ENCODE measurements at regions not wholly inside any gene's neighbourhood (a gene's known extent, or its start where the extent isn't known, plus 50 kb on each side); places are given as distances from the start of the nearest gene placed in this dataset.
"Not testable (repeated sequence)": the region's sequence is repeated elsewhere in the genome, so short reads cannot be mapped to it uniquely, and the experiment has no call there.

DNA sequence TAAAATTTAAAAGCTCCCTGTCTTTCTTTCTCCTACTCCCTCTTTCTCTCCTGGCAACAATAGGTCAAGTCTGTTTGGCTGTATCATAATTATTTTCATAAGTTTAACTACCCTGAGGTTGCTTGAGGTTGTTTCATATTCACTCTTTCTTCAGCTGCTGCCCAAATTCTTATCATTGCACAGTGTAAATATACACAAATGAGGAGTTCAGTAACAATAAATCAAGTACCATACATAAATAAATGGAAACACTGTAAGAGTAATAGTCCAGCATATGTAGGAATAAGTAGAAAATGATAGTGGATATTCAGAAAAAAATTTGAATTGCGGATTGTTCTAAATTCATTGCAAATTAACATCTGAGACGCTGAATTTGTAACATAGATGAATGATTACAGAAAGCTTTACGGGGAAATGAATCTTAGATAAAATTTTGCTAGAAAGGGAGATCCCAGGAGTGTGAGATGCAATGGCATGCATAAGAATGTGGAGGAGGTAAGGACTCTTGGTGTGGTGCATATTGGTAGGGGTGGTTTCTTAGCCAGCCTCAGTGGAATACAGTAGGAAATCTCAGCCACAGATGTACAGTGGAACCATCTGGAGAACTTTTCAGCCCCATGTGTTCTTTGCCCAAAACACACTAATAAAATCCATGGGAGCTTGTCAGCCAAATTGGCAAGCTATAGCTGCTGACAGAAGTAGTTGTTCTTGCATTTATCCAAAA lies 480.7 kb downstream of the HTR1B start:
- DNase-seq (ENCODE audit: low spot score): no peak

DNA sequence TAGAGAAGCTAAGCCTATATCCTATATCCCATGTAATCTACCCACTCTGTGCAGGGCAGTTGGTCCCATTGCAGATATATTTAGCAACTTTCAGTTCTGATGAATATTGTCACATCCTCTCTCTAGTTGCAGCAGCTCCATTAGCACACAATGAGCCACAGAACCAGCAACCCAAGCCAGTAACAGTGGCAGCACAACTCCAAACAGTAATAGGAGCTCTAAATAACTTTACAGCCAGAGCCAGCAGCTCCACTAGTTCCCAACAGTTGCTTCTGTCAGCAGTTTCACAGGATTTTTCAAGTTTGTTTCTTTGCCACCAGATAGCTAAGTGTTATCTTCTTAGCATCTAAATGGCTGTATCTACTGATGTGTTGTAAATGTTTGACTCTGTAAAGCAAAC lies 490.8 kb downstream of the HTR1B start:
- DNase-seq (ENCODE audit: low spot score): peak; percentile 47

DNA sequence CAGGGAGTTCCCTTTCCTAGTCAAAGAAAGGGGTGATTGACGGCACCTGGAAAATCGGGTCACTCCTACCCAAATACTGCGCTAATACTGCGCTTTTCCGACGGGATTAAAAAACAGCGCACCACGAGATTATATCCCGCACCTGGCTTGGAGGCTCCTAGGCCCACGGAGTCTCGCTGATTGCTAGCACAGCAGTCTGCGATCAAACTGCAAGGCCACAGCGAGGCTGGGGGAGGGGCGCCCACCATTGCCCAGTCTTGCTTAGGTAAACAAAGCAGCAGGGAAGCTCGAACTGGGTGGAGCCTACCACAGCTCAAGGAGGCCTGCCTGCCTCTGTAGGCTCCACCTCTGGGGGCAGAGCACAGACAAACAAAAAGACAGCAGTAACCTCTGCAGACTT lies 504.1 kb downstream of the HTR1B start:
- not testable (repeated sequence) for DNase-seq (ENCODE audit: low spot score)

DNA sequence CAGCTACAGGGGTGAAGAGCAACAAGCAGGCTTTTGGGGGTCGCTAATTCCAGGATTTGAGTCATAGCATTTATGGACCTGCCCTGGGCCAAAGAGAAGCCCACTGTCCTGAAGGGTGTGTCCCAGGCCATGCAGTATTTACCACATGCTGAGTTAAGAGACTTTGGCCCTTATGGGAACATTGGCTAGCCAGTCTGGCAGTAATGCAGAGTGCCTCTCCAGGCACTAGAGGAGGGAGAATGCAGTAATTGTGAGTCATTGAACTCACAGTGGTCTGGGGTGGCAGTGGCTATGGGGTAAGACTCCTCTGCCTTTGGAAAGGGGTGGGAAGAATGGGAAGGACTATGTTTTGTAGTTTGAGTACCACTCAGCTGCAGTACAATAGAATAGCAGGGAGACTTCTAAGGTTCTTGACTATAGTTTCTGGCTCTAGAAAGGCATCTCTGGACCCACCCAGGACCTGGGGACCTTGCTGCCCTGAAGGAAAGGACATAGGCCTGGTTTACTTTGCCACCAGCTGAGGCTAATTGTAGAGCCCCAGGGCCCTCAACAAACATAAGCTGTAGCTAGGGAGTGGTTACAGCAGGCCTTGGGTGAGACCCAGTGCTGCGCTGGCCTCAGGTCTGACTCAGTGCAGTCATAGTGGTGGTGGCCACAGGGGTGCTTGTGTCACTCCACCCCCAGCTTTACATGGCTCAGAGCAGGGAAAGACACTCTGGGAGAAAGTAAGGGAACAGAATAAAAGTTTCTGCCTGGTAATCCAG lies 520.9 kb downstream of the HTR1B start:
- no peak for DNase-seq (ENCODE audit: low spot score)

DNA sequence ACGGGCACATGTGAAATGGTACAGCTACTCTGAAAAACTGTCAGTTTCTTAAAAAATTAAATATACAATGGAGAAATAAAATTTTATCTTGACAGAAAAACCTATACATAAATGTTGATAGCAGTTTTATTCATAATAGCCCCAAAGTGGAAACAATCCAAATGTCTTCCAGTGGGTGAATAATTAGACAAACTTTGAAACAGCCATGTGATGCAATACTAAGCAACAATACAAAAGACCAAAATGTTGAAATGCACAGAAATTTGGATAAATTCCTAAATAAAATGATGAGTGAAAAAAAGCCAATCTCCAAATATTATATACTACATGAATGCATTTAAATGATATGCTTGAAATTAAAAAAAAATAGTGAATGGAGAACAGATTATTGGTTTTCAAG lies 523.1 kb downstream of the HTR1B start:
- no peak for DNase-seq (ENCODE audit: low spot score)

DNA sequence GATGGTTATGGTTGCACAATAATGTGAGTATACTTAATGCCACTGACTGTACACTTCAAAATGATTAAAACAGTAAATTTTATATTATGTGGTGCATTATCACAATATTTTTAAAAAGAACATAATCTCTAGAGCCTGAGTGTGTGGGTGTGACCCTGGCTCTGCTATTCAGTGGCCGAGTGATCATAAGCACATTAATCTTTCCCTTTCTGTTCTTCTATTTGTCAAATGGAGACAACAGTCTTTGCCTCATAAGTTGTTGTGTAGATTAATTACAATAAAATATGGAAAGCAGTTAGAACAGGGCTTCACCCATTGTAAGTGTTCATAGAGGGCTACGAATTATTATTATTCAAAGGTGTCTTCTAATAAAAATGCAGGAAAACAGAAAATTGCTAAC lies 548.6 kb downstream of the HTR1B start:
- no peak for DNase-seq (ENCODE audit: low spot score)

DNA sequence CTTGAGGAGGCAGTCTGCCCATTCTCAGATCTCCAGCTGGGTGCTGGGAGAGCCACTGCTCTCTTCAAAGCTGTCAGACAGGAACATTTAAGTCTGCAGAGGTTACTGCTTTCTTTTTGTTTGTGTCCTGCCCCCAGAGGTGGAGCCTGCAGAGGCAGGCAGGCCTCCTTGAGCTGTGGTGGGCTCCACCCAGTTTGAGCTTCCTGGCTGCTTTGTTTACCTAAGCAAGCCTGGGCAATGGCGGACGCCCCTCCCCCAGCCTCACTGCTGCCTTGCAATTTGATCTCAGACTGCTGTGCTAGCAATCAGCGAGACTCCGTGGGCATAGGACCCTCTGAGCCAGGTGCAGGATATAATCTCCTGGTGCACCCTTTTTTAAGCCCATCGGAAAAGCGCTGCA lies 557.8 kb downstream of the HTR1B start:
- DNase-seq (ENCODE audit: low spot score): not testable (repeated sequence)

DNA sequence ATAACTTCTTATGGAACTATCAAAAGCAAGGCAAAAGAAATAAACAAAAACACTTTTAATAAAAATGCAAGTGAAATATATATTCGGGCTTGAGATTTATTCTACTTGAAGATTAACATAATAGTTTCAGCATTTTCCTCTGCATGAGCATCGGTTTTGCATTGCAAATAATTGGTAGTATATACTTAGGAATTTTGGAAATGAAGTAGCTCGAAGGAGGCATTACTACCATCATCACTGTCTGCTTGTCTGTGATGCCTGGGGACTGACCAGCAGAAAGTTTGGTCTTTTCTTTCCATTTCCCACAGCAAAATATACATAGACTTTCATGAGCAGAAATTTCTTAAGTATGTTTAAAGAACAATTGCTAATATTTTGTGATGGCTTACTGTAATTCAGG lies 570.7 kb downstream of the HTR1B start:
- DNase-seq (ENCODE audit: low spot score): no peak

DNA sequence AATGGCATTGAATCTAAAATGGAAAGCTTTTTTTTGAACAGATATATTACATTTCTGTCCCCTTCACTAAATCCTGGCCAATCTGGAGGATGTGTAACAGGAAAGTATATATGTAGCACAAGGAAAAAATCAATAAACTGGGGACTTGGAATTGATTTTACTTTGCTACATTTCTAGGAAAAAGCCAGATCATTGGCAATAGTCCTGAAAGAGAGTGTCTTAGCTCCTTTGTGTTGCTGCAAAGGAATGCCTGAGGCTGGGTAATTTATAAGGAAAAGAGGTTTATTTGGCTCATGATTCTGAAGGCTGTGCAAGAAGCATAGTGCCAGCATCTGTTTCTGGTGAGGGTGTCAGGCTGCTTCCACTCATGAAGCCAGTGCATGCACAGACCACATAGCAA lies 574.9 kb downstream of the HTR1B start:
- DNase-seq (ENCODE audit: low spot score): no peak

DNA sequence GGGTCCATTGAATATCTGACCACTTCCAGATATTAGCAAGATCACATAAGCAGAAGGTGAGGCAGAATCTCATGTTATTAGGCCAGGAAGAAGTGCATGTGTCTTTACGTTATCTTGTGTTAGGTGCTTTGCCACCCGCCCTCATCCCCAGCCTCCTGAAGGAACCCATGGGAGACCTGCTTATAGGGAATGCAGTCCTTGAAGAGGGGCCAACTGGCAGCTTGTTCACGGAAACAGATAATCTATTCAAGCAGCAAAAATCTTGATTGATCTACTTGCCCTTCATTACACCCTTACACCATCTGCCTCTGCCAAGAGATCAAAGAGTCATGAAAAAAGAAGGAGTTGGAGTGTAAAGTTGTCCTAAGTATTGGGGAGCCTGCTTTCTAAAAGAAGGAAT lies 576.4 kb downstream of the HTR1B start:
- no peak for DNase-seq (ENCODE audit: low spot score)

DNA sequence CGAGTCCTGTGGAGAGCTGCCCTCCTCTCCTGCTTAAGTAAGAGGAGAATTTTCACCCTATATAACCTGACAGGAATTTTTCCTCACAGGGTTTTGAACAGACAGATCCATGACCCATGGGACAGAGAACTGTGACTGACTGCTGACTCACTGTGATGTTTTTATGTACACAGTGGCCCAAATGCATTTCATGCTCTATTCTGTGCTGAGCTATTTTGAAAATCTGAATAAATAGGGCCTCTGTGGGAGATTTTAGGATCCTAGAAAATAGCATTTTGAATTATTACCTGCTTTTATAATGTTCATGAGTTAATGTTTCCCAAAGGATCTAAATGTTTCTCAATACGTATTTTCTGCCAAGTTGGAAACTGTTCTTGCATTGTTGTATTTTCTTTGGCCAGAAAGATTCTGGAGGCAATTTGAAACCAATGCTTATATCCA lies 577.4 kb downstream of the HTR1B start:
- DNase-seq (ENCODE audit: low spot score): no peak

DNA sequence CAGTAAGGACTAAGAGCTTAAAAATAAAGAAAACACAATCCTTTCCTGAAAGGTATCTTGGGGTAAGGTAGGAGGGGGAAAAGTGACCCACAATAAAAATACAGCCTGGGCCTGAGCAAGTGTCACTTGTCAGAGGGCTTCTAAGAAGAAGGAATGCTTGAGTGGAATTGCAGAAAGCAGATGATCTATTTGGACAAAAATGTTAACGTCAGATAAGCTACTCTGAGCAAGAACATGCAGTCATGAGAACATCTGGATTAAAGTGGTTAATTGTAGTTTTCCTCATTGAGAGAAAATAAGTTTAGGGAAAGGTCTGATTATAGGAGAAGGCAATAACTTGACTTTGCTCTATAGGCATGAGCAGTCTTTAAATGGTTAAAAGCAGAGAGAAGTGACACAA lies 581.9 kb downstream of the HTR1B start:
- DNase-seq (ENCODE audit: low spot score): no peak

DNA sequence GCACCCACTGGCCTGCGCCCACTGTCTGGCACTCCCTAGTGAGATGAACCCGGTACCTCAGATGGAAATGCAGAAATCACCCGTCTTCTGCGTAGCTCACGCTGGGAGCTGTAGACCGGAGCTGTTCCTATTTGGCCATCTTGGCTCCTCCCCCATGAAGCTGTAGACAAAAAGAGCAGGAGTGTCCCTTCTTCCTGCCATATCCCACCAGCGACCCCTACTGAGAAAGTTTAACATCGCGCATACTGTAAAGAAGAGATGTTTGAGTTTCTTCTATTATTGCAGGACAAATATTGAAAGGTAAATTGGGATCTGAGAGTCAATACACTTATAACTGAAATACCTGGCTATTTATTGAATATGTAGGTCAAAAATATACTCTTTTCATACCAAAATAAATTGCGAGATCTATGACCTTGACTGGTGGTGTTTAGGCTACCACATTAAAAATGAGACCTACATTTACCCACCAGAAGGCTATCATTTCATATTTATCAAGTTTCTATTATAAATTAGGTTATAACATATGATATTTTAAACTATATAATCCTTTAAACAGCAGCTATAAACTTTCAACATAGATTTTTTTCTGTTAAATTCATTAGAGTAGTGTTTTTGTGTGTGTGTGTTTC lies 586.3 kb downstream of the HTR1B start:
- DNase-seq (ENCODE audit: low spot score): no peak

DNA sequence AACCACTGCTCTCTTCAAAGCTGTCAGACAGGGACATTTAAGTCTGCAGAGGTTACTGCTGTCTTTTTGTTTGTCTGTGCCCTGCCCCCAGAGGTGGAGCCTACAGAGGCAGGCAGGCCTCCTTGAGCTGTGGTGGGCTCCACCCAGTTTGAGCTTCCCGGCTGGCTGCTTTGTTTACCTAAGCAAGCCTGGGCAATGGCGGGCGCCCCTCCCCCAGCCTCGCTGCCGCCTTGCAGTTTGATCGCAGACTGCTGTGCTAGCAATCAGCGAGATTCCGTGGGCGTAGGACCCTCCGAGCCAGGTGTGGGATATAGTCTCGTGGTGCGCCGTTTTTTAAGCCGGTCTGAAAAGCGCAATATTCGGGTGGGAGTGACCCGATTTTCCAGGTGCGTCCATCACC lies 586.9 kb downstream of the HTR1B start:
- DNase-seq (ENCODE audit: low spot score): not testable (repeated sequence)

DNA sequence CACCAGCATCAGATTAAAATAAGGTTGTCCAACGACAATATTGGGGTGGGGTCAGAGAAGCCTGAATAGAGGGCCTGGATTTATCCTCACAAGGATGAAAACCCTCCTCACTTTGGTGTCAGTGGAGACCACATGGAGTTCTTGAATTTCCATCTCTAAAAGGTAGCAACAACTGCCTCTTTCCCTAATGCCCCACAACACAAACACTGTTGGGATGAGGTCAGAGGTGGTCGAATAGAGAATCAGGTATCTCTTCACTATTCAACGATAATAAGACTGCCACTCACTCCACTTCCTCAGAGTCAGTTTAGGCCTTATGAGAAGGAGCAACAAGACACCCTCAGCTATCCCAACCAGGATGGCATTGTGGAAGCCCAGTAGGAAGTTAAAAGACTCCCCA lies 596.1 kb downstream of the HTR1B start:
- no peak for DNase-seq (ENCODE audit: low spot score)

DNA sequence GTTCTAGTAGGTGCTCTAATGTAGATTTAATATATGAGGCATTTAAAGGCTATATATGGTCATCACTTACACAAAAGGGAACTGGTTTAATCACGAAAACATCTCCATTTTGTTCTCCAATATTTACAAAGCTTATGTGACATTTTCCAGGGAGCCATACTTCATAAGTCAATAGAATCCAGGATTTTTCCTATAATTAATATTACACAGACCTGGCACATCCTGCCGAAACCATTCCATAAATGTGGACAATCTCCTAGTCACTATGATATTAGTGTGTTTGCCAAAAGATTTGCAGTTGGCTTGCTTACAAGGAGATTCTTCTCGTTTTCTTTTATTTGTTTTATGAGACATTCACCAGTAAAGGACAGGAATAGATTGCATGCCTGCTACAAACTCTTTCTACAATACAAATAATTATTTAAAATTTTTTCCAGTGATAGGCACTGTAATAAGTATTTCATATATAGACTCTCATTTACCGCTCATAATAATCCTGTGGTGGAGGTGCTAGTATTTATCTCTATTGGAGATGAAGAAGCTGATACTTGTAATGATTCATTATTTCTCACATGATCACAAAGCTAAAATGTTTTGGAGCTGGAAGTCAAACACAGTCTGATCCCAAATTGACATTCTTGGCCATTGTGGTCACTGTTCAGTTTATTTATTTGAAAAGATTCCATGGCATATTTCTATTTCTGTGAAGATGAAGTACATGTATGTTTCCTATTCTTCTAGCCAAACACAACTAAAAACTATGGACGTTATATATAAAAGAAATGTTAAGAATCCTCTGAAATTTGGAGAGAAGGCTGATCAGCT lies 597.0 kb downstream of the HTR1B start:
- no peak for DNase-seq (ENCODE audit: low spot score)

DNA sequence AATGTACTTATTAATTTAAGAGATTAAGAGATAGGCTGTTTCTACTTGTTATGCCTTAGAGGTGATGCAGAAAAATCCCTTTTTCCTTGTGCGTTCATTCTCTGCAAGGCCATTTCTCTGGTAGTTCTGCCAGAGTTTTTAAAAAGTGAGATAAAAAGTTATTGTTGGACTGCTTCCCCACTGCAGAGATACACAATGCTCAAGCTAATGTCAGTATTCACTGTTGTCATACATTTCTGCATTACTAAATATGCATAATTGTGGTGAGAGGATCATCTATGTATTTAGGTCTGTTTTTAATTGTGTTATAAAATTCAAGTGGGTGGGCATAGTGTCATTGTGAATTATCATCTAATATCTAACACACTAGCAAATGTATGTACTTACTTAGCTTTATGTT lies 600.4 kb downstream of the HTR1B start:
- DNase-seq (ENCODE audit: low spot score): no peak

DNA sequence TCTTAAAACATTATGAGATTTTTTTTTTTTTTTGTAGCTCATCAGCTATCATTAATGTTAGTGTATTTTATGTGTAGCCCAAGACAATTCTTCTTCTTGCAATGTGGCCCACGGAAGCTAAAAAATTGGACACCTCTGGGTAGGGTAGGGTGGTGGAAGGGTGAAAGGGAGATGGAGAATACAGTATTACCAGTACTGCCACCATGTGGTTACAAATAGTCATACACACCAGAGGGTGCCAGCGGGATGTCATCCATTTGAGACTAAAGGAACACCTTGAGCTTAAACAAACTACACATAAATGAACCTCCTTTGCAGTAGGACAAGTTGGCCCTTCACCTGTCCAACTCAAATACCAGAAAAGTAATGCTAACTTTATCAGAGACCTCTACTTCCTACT lies 601.9 kb downstream of the HTR1B start:
- DNase-seq (ENCODE audit: low spot score): no peak

DNA sequence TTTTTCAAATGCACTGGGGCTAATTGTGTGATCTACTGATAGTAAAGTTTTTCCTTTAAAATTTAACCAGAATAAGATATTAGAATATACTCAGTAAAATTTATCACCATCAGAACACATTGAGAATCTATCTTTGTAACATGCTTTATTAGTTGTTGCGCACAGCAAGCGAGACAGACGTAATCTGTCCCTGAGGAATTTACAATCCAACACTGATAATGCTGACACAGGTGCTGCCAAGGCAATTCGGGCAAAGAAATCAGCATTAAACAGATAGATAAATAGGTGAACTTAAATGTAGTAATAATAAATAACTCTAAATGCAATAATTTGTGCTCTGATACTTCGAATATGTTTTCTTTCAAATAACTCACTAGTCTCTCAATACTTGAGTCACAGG lies 607.2 kb downstream of the HTR1B start:
- no peak for DNase-seq (ENCODE audit: low spot score)

DNA sequence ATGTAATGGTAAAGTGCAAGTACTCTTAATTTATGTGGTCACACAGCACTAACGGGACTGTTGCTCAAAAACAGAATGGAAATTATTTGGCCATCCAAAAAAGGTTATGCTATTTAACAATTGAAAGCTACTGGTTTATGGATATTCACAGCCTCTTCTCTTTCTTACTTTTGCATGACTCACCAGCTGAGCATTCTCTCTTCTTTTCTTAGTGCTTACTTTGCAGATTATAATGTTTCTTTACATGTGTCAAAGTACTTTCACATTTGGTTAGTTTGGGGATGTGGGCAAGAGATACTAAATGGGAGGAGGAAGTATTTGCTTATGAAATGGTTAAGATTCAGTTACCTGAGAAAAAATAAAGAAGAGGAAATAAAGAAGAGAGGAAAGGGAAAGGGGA lies 610.5 kb downstream of the HTR1B start:
- DNase-seq (ENCODE audit: low spot score): no peak

DNA sequence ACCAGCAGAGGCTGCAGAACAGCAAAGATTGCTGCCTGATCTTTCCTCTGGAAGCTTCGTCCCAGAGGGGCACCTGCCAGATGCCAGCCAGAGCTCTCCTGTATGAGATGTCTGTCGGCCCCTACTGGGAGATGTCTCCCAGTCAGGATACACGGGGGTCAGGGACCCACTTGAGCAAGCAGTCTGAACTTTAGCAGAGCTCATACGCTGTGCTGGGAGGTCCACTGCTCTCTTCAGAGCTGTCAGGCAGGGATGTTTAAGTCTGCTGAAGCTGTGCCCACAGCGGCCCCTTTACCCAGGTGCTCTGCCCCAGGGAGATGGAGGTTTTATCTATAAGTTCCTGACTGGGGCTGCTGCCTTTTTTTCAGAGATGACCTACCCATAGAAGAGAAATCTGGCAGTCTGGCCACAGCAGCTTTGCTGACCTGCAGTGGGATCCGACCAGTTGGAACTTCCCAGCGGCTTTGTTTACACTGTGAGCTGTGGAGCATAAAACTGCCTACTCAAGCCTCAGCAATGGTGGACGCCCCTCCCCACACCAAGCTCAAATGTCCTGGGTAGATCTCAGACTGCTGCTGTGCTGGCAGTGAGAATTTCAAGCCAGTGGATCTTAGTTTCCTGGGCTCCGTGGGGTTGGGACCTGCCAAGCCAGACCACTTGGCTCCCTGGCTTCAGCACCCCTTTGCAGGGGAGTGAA lies 613.9 kb downstream of the HTR1B start:
- DNase-seq (ENCODE audit: low spot score): not testable (repeated sequence)
